Upper lobe of left lung (tissue), 6 donors: ENCODE measurements at regions not wholly inside any gene's neighbourhood (a gene's known extent, or its start where the extent isn't known, plus 50 kb on each side); places are given as distances from the start of the nearest gene placed in this dataset.
"Not testable (repeated sequence)": the region's sequence is repeated elsewhere in the genome, so short reads cannot be mapped to it uniquely, and the experiment has no call there.

ENCODE experiments used
- ATAC-seq, 2 donors: fragments of 200-7000 bp; cut with Tn5 transposase; one replicate each; pipeline ENCODE4 v1.9.1; 2022; ENCODE audit warnings: mild to moderate bottlenecking in 2 of 2, moderate library complexity in 2 of 2; ENCODE audit not compliant: low FRiP score in 2 of 2
- DNase-seq, 2 donors: peaks; one replicate each; pipeline ENCODE4 v3.0.0-alpha.2; 2019 to 2020
- H3K27ac ChIP-seq, 4 donors: fragments of 200-600 bp; sonication (generic); one replicate each; pipeline ENCODE4 v1.5.1; 2016 to 2019
- H3K27me3 ChIP-seq, 4 donors: fragments of 200-600 bp; sonication (generic); one replicate each; pipeline ENCODE4 v1.5.1; 2017 to 2019
- H3K36me3 ChIP-seq, 4 donors: fragments of 200-600 bp; sonication (generic); one replicate each; pipeline ENCODE4 v1.5.1; 2016 to 2019
- H3K4me1 ChIP-seq, 4 donors: fragments of 200-600 bp; sonication (generic); one replicate each; pipeline ENCODE4 v1.5.1; 2018 to 2019
- H3K4me3 ChIP-seq, 4 donors: fragments of 200-600 bp; sonication (generic); one replicate each; pipeline ENCODE4 v1.5.1; 2017 to 2019; ENCODE audit warnings: mild to moderate bottlenecking in 2 of 4, moderate library complexity in 1 of 4
- H3K9me3 ChIP-seq, 4 donors: fragments of 200-600 bp; sonication (generic); one replicate each; pipeline ENCODE4 v1.5.1; 2018 to 2019
- CTCF ChIP-seq, 6 experiments: fragments of 450-650 bp in 4 of 6; fragments of 200-600 bp in 2 of 6; sonication (generic) in 2 of 6; IDR thresholded peaks; one replicate each; pipeline ENCODE4 v1.5.1; 2016 to 2019; ENCODE audit warnings: antibody characterized with exemption in 6 of 6
- EP300 ChIP-seq, 4 donors: sonication (generic); formaldehyde crosslinking; IDR thresholded peaks; one replicate each; pipeline ENCODE4 v1.5.1; 2017; ENCODE audit warnings: antibody characterized with exemption in 4 of 4, control low read depth in 2 of 4
- POLR2A ChIP-seq, 4 donors: fragments of 450-650 bp; IDR thresholded peaks; one replicate each; pipeline ENCODE4 v1.5.1; 2016 to 2017; ENCODE audit warnings: antibody characterized with exemption in 4 of 4, mild to moderate bottlenecking in 2 of 4
- POLR2AphosphoS5 ChIP-seq, 2 donors: sonication (generic); formaldehyde crosslinking; IDR thresholded peaks; one replicate each; pipeline ENCODE4 v1.5.1; 2017; ENCODE audit warnings: antibody characterized with exemption in 2 of 2
- WGBS, 2 donors: methylation state at CpG; one replicate each; pipeline ENCODE4 v1.1.5; 2017 to 2018; 5-methylcytosine and 5-hydroxymethylcytosine counted together
- donor health status: DM: no; HTN: no; CAD: no; lungs with moderate emphysema.
- donor health status: DM: no; HTN: yes; CAD: no; lungs with severe emphysema.

DNA sequence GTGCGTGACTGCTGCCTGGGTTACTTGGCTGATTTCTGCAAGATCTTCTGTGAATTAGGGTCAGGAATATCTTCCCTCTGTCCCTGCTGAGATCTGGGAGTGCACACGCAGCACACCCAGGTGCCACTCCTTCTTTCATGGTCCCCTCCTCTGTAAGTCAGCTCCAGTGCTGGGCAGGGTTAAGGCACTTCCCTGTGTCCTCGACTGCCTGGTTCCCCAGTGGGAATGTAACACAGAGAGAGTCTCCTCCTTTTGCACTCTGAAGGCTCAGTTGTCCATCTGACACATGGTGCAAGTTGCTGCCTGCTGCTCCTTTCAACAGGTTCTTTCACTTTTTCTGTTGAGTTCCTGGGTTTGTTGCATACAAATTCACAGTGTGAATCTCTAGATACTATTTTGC, 421.2 kb upstream of the NDN start:
- not testable (repeated sequence) for ATAC-seq, H3K27me3 ChIP-seq, DNase-seq, H3K4me1 ChIP-seq, H3K4me3 ChIP-seq, H3K36me3 ChIP-seq, H3K27ac ChIP-seq, H3K9me3 ChIP-seq
- 49 to 58% methylated on average over 2 to 3 of the region's 3 CpGs for WGBS, 2 donors

DNA sequence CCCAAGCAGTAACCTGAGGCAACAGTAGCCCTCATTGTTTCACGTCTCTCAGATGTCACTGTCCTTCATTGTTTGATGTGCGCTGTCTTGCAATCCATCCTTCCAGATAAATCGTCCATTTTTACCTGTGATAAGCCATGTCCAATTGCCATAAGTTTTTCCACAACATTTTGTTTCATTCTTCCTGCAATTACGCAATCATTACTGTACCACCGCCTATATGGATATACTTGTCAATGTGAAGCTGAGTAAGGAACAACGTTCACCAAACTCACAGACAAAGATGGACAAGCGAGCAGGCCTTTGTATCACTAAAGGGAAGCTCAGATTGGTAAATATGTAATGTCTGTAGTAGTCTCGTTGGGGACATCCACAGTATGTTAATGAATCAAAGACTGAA, 452.5 kb upstream of the NDN start:
- ATAC-seq, DNase-seq, H3K36me3 ChIP-seq, H3K27ac ChIP-seq, H3K4me3 ChIP-seq, H3K9me3 ChIP-seq, H3K27me3 ChIP-seq, H3K4me1 ChIP-seq: not testable (repeated sequence)
- 78 to 81% methylated on average over 8 of the region's 8 CpGs for WGBS, 2 donors

DNA sequence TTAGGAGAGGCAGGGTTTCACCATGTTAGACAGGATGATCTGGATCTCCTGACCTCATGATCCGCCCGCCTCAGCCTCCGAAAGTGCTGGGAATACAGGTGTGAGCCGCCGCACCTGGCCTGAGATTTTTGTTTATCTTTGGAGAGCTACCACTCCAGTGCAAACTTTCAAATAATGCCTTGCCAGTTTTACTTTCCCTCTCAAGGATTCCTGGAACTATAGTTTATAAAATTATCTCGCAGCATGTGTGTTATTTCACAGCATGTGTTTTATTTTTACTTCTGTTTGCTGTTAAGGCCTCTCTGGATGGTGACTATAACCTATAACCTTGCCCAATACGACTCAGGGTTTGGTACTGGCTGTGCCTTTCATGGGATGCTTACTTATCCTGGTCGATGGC, 458.0 kb upstream of the NDN start:
- H3K36me3 ChIP-seq, ATAC-seq, H3K4me3 ChIP-seq, H3K4me1 ChIP-seq, H3K27ac ChIP-seq, H3K27me3 ChIP-seq, H3K9me3 ChIP-seq, DNase-seq: not testable (repeated sequence)
- 75 to 78% methylated on average over 8 of the region's 8 CpGs for WGBS, 2 donors

DNA sequence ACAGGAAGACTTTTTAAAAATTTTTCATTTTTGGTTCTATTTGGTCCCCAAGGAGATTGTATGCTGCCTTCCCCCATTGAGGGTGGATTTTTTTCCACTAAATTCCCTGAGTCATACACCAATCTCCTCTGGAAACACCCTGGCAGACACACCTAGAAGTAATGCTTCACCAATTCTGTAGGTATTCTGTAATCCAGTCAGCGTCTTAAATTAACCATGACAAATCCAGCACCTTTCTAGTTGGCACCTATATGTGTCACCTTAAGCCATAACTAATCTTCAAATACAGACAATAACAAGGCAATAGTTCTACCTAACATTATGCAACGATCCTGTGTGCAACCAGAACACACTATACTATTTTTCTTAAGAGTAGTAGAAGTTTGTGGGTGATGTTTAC, 459.1 kb upstream of the NDN start:
- H3K4me3 ChIP-seq = no peak overlapping the region
- H3K9me3 ChIP-seq = no peaks in the 10 kb centered on the region
- DNase-seq = no peak
- TF ChIP-seq EP300 (IDR thresholded peaks at IDR 0.05) (no peak), CTCF (IDR thresholded peaks at IDR 0.05) (no peak)
- no peaks in the 10 kb centered on the region for H3K4me1 ChIP-seq
- no peaks in the 10 kb centered on the region for H3K27me3 ChIP-seq
- H3K27ac ChIP-seq = no peak overlapping the region
- no peaks in the 10 kb centered on the region for H3K36me3 ChIP-seq
- ATAC-seq = no peak
- WGBS, 2 donors = 42 to 59% methylated on average over 2 of the region's 2 CpGs

DNA sequence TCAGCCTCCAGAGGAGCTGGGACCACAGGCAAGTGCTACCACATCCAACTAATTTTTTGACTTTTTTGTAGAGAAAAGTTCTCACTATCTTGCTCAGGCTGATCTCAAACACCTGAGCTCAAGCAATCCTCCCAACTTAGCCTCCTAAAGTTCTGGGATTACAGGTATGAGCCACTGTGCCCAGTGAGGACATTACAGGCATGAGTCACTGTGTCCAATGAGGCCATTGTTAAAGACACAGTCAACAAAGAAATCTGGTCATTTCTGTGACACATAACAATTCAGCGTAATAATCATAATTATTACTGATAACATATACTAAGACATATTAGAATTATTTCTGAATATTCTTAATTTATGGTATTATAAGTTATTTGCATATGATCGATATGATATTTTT, 463.4 kb upstream of the NDN start:
- no peaks in the 10 kb centered on the region for H3K4me1 ChIP-seq
- H3K4me3 ChIP-seq = no peak overlapping the region
- no peaks in the 10 kb centered on the region for H3K9me3 ChIP-seq
- no peaks in the 10 kb centered on the region for H3K27me3 ChIP-seq
- no peaks in the 10 kb centered on the region for H3K36me3 ChIP-seq
- 81 to 89% methylated on average over 2 of the region's 2 CpGs for WGBS, 2 donors
- no peak overlapping the region for H3K27ac ChIP-seq
- TF ChIP-seq CTCF (IDR thresholded peaks at IDR 0.05) = no peak
- TF ChIP-seq POLR2AphosphoS5 (IDR thresholded peaks at IDR 0.05) = no peak
- TF ChIP-seq EP300 (IDR thresholded peaks at IDR 0.05) = no peak
- TF ChIP-seq POLR2A (IDR thresholded peaks at IDR 0.05) = no peak
- DNase-seq (no peak), ATAC-seq (no peak)

- not testable (repeated sequence) for H3K4me3 ChIP-seq, H3K36me3 ChIP-seq, DNase-seq, H3K27ac ChIP-seq, H3K4me1 ChIP-seq, ATAC-seq, H3K27me3 ChIP-seq, H3K9me3 ChIP-seq
- WGBS, 2 donors = 50 to 77% methylated on average over 1 of the region's 1 CpG
Measured at GRCh38 chr15:24158306-24158705, 471.2 kb upstream of the NDN start.

DNA sequence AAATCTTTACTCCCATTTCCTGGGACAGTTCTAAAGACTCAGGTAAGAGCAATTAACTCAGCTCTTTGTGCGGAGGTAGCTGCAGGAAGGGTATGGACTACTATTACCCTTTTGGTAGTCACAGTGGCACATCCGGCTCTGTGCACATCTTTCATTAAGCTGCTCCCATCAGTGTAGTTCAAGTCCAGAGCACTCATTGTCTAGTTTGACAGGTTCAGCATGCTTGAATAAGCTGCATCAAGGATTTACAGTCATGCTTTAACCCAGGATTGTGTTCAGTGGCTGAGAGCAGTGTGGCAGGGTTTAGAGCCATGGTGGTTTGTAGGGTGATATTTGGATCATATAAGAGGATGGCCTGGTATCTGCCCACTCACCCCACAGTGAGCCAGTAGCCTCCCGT, 478.4 kb upstream of the NDN start:
- not testable (repeated sequence) for H3K4me1 ChIP-seq, H3K27me3 ChIP-seq, H3K9me3 ChIP-seq, H3K4me3 ChIP-seq, ATAC-seq, H3K36me3 ChIP-seq, H3K27ac ChIP-seq, DNase-seq
- 77 to 94% methylated on average over 2 to 3 of the region's 3 CpGs for WGBS, 2 donors

- H3K4me1 ChIP-seq, H3K9me3 ChIP-seq, H3K27me3 ChIP-seq, H3K27ac ChIP-seq, H3K4me3 ChIP-seq, ATAC-seq, DNase-seq, H3K36me3 ChIP-seq: not testable (repeated sequence)
- 69 to 70% methylated on average over 2 of the region's 2 CpGs for WGBS, 2 donors
Measured at GRCh38 chr15:24202297-24202696, 473.3 kb upstream of the NPAP1 start.

GRCh38 chr15:24211742-24212476, 463.7 kb upstream of the NPAP1 start:
- not testable (repeated sequence) for H3K4me1 ChIP-seq, ATAC-seq, DNase-seq, H3K27me3 ChIP-seq, H3K27ac ChIP-seq, H3K9me3 ChIP-seq, H3K36me3 ChIP-seq, H3K4me3 ChIP-seq
- 61 to 69% methylated on average over 5 to 6 of the region's 6 CpGs for WGBS, 2 donors
